Upper lobe of left lung (tissue), 6 donors: ENCODE measurements at regions not wholly inside any gene's neighbourhood (a gene's known extent, or its start where the extent isn't known, plus 50 kb on each side); places are given as distances from the start of the nearest gene placed in this dataset.

Experiments used
- ATAC-seq, 2 donors: fragments of 200-7000 bp; cut with Tn5 transposase; one replicate each; pipeline ENCODE4 v1.9.1; 2022; ENCODE audit warnings: mild to moderate bottlenecking in 2 of 2, moderate library complexity in 2 of 2; ENCODE audit not compliant: low FRiP score in 2 of 2
- DNase-seq, 2 donors: peaks; one replicate each; pipeline ENCODE4 v3.0.0-alpha.2; 2019 to 2020
- H3K27ac ChIP-seq, 4 donors: fragments of 200-600 bp; sonication (generic); one replicate each; pipeline ENCODE4 v1.5.1; 2016 to 2019
- H3K27me3 ChIP-seq, 4 donors: fragments of 200-600 bp; sonication (generic); one replicate each; pipeline ENCODE4 v1.5.1; 2017 to 2019
- H3K36me3 ChIP-seq, 4 donors: fragments of 200-600 bp; sonication (generic); one replicate each; pipeline ENCODE4 v1.5.1; 2016 to 2019
- H3K4me1 ChIP-seq, 4 donors: fragments of 200-600 bp; sonication (generic); one replicate each; pipeline ENCODE4 v1.5.1; 2018 to 2019
- H3K4me3 ChIP-seq, 4 donors: fragments of 200-600 bp; sonication (generic); one replicate each; pipeline ENCODE4 v1.5.1; 2017 to 2019; ENCODE audit warnings: mild to moderate bottlenecking in 2 of 4, moderate library complexity in 1 of 4
- H3K9me3 ChIP-seq, 4 donors: fragments of 200-600 bp; sonication (generic); one replicate each; pipeline ENCODE4 v1.5.1; 2018 to 2019
- CTCF ChIP-seq, 6 experiments: fragments of 450-650 bp in 4 of 6; fragments of 200-600 bp in 2 of 6; sonication (generic) in 2 of 6; IDR thresholded peaks; one replicate each; pipeline ENCODE4 v1.5.1; 2016 to 2019; ENCODE audit warnings: antibody characterized with exemption in 6 of 6
- EP300 ChIP-seq, 4 donors: sonication (generic); formaldehyde crosslinking; IDR thresholded peaks; one replicate each; pipeline ENCODE4 v1.5.1; 2017; ENCODE audit warnings: antibody characterized with exemption in 4 of 4, control low read depth in 2 of 4
- POLR2A ChIP-seq, 4 donors: fragments of 450-650 bp; IDR thresholded peaks; one replicate each; pipeline ENCODE4 v1.5.1; 2016 to 2017; ENCODE audit warnings: antibody characterized with exemption in 4 of 4, mild to moderate bottlenecking in 2 of 4
- POLR2AphosphoS5 ChIP-seq, 2 donors: sonication (generic); formaldehyde crosslinking; IDR thresholded peaks; one replicate each; pipeline ENCODE4 v1.5.1; 2017; ENCODE audit warnings: antibody characterized with exemption in 2 of 2
- WGBS, 2 donors: methylation state at CpG; one replicate each; pipeline ENCODE4 v1.1.5; 2017 to 2018; 5-methylcytosine and 5-hydroxymethylcytosine counted together
- donor health status: DM: no; HTN: no; CAD: no; lungs with moderate emphysema.
- donor health status: DM: no; HTN: yes; CAD: no; lungs with severe emphysema.

- peak in 1 of 2 donors; percentile 34 for ATAC-seq
- no peak overlapping the region for H3K4me3 ChIP-seq
- DNase-seq: no peak
Observed at GRCh38 chr22:19663821-19664355, 50.4 kb upstream of the SEPTIN5 start.

GRCh38 chr22:19664406-19664805 is 49.9 kb upstream of the SEPTIN5 start:
- peaks cover 0 to 5% (median 0%) of the 10 kb centered on the region in 4 donors for H3K4me1 ChIP-seq
- no peak for TF ChIP-seq EP300 (IDR thresholded peaks at IDR 0.05)
- no peak for TF ChIP-seq POLR2AphosphoS5 (IDR thresholded peaks at IDR 0.05)
- no peak for TF ChIP-seq POLR2A (IDR thresholded peaks at IDR 0.05)
- no peak for TF ChIP-seq CTCF (IDR thresholded peaks at IDR 0.05)
- ATAC-seq (no peak), DNase-seq (no peak)
- H3K27me3 ChIP-seq: no peaks in the 10 kb centered on the region
- H3K4me3 ChIP-seq: no peak overlapping the region
- no peak overlapping the region for H3K27ac ChIP-seq
- no peaks in the 10 kb centered on the region for H3K9me3 ChIP-seq
- 76 to 84% methylated on average over 2 of the region's 2 CpGs for WGBS, 2 donors
- no peaks in the 10 kb centered on the region for H3K36me3 ChIP-seq

More at GRCh38 chr22:19663821-19664355, 50.4 kb upstream of the SEPTIN5 start:
- no peak for TF ChIP-seq EP300 (IDR thresholded peaks at IDR 0.05)
- TF ChIP-seq CTCF (IDR thresholded peaks at IDR 0.05): no peak
- no peak for TF ChIP-seq POLR2A (IDR thresholded peaks at IDR 0.05)
- no peak for TF ChIP-seq POLR2AphosphoS5 (IDR thresholded peaks at IDR 0.05)
- no peaks in the 10 kb centered on the region for H3K36me3 ChIP-seq
- H3K9me3 ChIP-seq: no peaks in the 10 kb centered on the region
- WGBS, 2 donors: 60 to 66% methylated on average over 14 of the region's 14 CpGs
- H3K4me1 ChIP-seq: peaks cover 0 to 5% (median 0%) of the 10 kb centered on the region in 4 donors
- H3K27ac ChIP-seq: no peak overlapping the region
- no peaks in the 10 kb centered on the region for H3K27me3 ChIP-seq
